K562 (cell line): ENCODE measurements at regions not wholly inside any gene's neighbourhood (a gene's known extent, or its start where the extent isn't known, plus 50 kb on each side); places are given as distances from the start of the nearest gene placed in this dataset.

ENCODE experiments used
- AFF4 ChIP-seq: sonication (generic); formaldehyde crosslinking; IDR thresholded peaks from 2 replicates; pipeline ENCODE4 v1.8.0; 2023; ENCODE audit warnings: mild to moderate bottlenecking, missing genetic modification reagents
- CTCF ChIP-seq, 3 experiments: IDR thresholded peaks in 2 of 3; conservative IDR thresholded peaks in 1 of 3; 2 replicates each; pipeline ENCODE4 v1.5.1; 2011 to 2012; ENCODE audit warnings: low read length in 3 of 3, mild to moderate bottlenecking in 3 of 3, control low read depth in 2 of 3, improper control_type of control experiment in 1 of 3, inconsistent platforms in 1 of 3, low read depth in 1 of 3, mixed read lengths in 1 of 3, moderate library complexity in 1 of 3; ENCODE audit not compliant: insufficient read depth in 2 of 3
- KLF1 ChIP-seq: fragments of 450-650 bp; IDR thresholded peaks from 2 replicates; pipeline ENCODE4 v1.6.1; 2016; ENCODE audit warnings: missing genetic modification characterization, missing compliant biosample characterization
- SMC3 ChIP-seq: conservative IDR thresholded peaks from 2 replicates; pipeline ENCODE4 v1.6.1; 2011; ENCODE audit warnings: low read depth, low read length, improper control_type of control experiment; ENCODE audit not compliant: insufficient read depth

GRCh38 chr11:114784891-114785290 is 106.6 kb downstream of the NXPE2 start:
- TF ChIP-seq KLF1 (tag) (no peak), CTCF (IDR thresholded peaks at IDR 0.05 in 2 of 3, conservative IDR thresholded peaks at IDR 0.05 in 1 of 3; ENCODE audit: insufficient read depth in 2 of 3, low read depth in 1 of 3, low read length in 3 of 3) (no peak), SMC3 (no peak), AFF4 (no peak)
